HepG2 (cell line): ENCODE measurements at regions not wholly inside any gene's neighbourhood (a gene's known extent, or its start where the extent isn't known, plus 50 kb on each side); places are given as distances from the start of the nearest gene placed in this dataset.

Source experiments
- ATAC-seq: fragments of 200-7000 bp; cut with Tn5 transposase; 3 replicates; pipeline ENCODE4 v1.9.1; 2020; ENCODE audit warnings: mild to moderate bottlenecking, moderate library complexity
- BruUV-seq: library from RNA; stranded (reverse); fragments of 400-500 nt; replicated peaks from 2 replicates; lab custom pipeline; 2021; lab: Mats Ljungman, UMichigan
- CTCF ChIA-PET: fragments of 300-600 bp; formaldehyde crosslinking; extraction: SDS; loops from one replicate; lab custom pipeline; 2021; ENCODE audit warnings: low total read pairs, inconsistent platforms, low intra/inter-chr PET ratio; lab: Yijun Ruan, JAX
- POLR2A ChIA-PET: fragments of 350-600 bp; sonication (Branson Sonifier 250); formaldehyde crosslinking; loops from one replicate; lab custom pipeline; 2020; ENCODE audit warnings: antibody characterized with exemption, inconsistent platforms; lab: Yijun Ruan, JAX
- DNase-seq: peaks from one replicate; pipeline ENCODE4 v3.0.0-alpha.2; 2015; ENCODE audit warnings: low spot score
- FAIRE-seq: peaks from 3 replicates; lab custom pipeline; 2011; peaks lifted over from hg19 to GRCh38; lab: Jason Lieb, UNC
- H2AFZ ChIP-seq: one replicate; pipeline ENCODE4 v1.6.1; 2011; ENCODE audit warnings: low read length, inconsistent platforms
- H3K27ac ChIP-seq: fragments of 300-600 bp; 3 replicates; pipeline ENCODE4 v1.8.0; 2011; ENCODE audit warnings: mixed run types, mild to moderate bottlenecking, mixed read lengths, low read length, inconsistent platforms; ENCODE audit not compliant: insufficient read depth; ENCODE audit errors: extremely low read length
- H3K27me3 ChIP-seq, 2 experiments: fragments of 200-600 bp in 1 of 2; 2 replicates in 1 of 2; 3 replicates in 1 of 2; pipeline versions ENCODE4 v1.6.0 to v1.8.0; 2011; ENCODE audit warnings: low read length in 2 of 2, mild to moderate bottlenecking in 2 of 2, moderate library complexity in 2 of 2, inconsistent platforms in 1 of 2; ENCODE audit not compliant: insufficient read depth in 2 of 2, control insufficient read depth in 1 of 2
- H3K36me3 ChIP-seq, 2 experiments: fragments of 200-600 bp in 1 of 2; replicated peaks in 1 of 2; 2 replicates in 1 of 2; 3 replicates in 1 of 2; pipeline versions ENCODE4 v1.5.1 to v1.8.0; 2011; ENCODE audit warnings: low read length in 2 of 2, inconsistent platforms in 1 of 2; ENCODE audit not compliant: insufficient read depth in 2 of 2, control insufficient read depth in 1 of 2
- H3K4me1 ChIP-seq: 2 replicates; pipeline ENCODE4 v1.5.1; 2012; ENCODE audit warnings: low read length, inconsistent platforms; ENCODE audit not compliant: insufficient read depth
- H3K4me2 ChIP-seq: 2 replicates; pipeline ENCODE4 v1.6.0; 2011; ENCODE audit warnings: low read depth, low read length, inconsistent platforms
- H3K4me3 ChIP-seq, 3 experiments: fragments of 200-600 bp in 1 of 3; sonication (generic), shearing (Covaris generic) in 1 of 3; replicated peaks in 1 of 3; 2 replicates each; pipeline ENCODE4 v1.5.1; 2011 to 2016; ENCODE audit warnings: low read length in 3 of 3, inconsistent platforms in 2 of 3, low read depth in 2 of 3, mild to moderate bottlenecking in 2 of 3, control low read depth in 1 of 3, mixed read lengths in 1 of 3; ENCODE audit not compliant: insufficient read depth in 1 of 3
- H3K79me2 ChIP-seq: one replicate; pipeline ENCODE4 v1.6.1; 2011; ENCODE audit warnings: low read length, inconsistent platforms; ENCODE audit not compliant: insufficient read depth
- H3K9ac ChIP-seq: 2 replicates; pipeline ENCODE4 v1.6.0; 2011; ENCODE audit warnings: mild to moderate bottlenecking, low read depth, low read length, inconsistent platforms; ENCODE audit not compliant: insufficient read depth
- H3K9me3 ChIP-seq: 2 replicates; pipeline ENCODE4 v1.5.1; 2012; ENCODE audit warnings: mild to moderate bottlenecking, low read length
- H4K20me1 ChIP-seq: 2 replicates; pipeline ENCODE4 v1.6.0; 2011; ENCODE audit warnings: inconsistent platforms, mild to moderate bottlenecking, low read length, moderate library complexity; ENCODE audit not compliant: insufficient read depth
- HMG20B ChIP-seq: conservative IDR thresholded peaks from 2 replicates; pipeline ENCODE4 v1.6.1; 2016; ENCODE audit warnings: missing genetic modification reagents, missing compliant biosample characterization
- HNRNPLL ChIP-seq: fragments of 200-400 bp; formaldehyde crosslinking; IDR thresholded peaks from 2 replicates; pipeline ENCODE4 v1.6.1; 2017; ENCODE audit warnings: mild to moderate bottlenecking, low read depth, low read length; ENCODE audit not compliant: poor library complexity, severe bottlenecking
- MYNN ChIP-seq: sonication (generic); formaldehyde crosslinking; IDR thresholded peaks from 2 replicates; pipeline ENCODE4 v1.4.0; 2020; ENCODE audit warnings: mild to moderate bottlenecking, low read depth, missing genetic modification reagents
- ZNF510 ChIP-seq: sonication (generic); formaldehyde crosslinking; IDR thresholded peaks from 2 replicates; pipeline ENCODE4 v1.4.0; 2020; ENCODE audit warnings: low read depth, mild to moderate bottlenecking, missing genetic modification reagents
- ZNF841 ChIP-seq: sonication (generic); formaldehyde crosslinking; IDR thresholded peaks from 2 replicates; pipeline ENCODE4 v1.8.1; 2023; ENCODE audit warnings: missing genetic modification reagents, borderline replicate concordance
- WGBS: methylation state at CpG from one replicate; pipeline ENCODE4 v1.1.6; 2017; ENCODE audit warnings: low lambda C conversion rate; 5-methylcytosine and 5-hydroxymethylcytosine counted together
- in situ Hi-C: cut with HindIII; loops from 2 replicates; pipeline ENCODE4 v1.10.0; 2017; ENCODE audit warnings: low pct_unique_long_range_greater_than_20kb; ENCODE audit not compliant: extremely low pct_ligation_motif_present
- intact Hi-C: fragments of 100-400 bp; cut with micrococcal nuclease; formaldehyde crosslinking; loops from one replicate; pipeline ENCODE4 v1.10.0; 2022; ENCODE audit not compliant: unreplicated experiment
- TF ChIP-seq, protein P1 (sequence below): sonication (generic); formaldehyde crosslinking; IDR thresholded peaks from 2 replicates; pipeline ENCODE4 v1.8.1; 2023; ENCODE audit warnings: mild to moderate bottlenecking, missing genetic modification reagents
- TF ChIP-seq, protein P2 (sequence below): sonication (generic); formaldehyde crosslinking; IDR thresholded peaks from 2 replicates; pipeline ENCODE4 v1.4.0; 2020; ENCODE audit warnings: missing genetic modification reagents, mild to moderate bottlenecking, borderline replicate concordance

DNA sequence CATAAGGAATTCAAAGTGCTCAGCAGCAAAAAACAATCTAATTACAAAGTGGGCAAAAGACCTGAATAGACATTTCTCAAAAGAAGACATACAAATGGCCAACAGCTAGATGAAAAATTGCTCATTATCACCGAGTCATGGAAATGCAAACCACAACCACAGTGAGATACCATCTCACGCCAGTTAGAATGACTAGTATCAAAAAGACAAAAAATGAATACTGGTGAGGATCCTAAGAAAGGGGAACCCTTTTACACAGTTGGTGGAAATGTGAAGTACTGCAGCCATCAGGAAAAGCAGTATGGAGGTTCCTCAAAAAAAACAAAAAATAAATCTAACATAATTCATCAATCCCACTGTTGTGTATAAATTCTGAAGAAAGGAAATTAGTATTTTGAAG, 1206.1 kb downstream of the EFNB2 start:
- CTCF ChIA-PET, result no interaction called here
- TF ChIP-seq ZNF510 (CRISPR knock-in tag) (no peak), MYNN (no peak), HNRNPLL (no peak), ZNF841 (no peak), HMG20B (CRISPR knock-in tag) (no peak)
- TF ChIP-seq, protein P1, sequence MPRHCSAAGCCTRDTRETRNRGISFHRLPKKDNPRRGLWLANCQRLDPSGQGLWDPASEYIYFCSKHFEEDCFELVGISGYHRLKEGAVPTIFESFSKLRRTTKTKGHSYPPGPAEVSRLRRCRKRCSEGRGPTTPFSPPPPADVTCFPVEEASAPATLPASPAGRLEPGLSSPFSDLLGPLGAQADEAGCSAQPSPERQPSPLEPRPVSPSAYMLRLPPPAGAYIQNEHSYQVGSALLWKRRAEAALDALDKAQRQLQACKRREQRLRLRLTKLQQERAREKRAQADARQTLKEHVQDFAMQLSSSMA (CRISPR knock-in tag), result no peak
- TF ChIP-seq, protein P2, sequence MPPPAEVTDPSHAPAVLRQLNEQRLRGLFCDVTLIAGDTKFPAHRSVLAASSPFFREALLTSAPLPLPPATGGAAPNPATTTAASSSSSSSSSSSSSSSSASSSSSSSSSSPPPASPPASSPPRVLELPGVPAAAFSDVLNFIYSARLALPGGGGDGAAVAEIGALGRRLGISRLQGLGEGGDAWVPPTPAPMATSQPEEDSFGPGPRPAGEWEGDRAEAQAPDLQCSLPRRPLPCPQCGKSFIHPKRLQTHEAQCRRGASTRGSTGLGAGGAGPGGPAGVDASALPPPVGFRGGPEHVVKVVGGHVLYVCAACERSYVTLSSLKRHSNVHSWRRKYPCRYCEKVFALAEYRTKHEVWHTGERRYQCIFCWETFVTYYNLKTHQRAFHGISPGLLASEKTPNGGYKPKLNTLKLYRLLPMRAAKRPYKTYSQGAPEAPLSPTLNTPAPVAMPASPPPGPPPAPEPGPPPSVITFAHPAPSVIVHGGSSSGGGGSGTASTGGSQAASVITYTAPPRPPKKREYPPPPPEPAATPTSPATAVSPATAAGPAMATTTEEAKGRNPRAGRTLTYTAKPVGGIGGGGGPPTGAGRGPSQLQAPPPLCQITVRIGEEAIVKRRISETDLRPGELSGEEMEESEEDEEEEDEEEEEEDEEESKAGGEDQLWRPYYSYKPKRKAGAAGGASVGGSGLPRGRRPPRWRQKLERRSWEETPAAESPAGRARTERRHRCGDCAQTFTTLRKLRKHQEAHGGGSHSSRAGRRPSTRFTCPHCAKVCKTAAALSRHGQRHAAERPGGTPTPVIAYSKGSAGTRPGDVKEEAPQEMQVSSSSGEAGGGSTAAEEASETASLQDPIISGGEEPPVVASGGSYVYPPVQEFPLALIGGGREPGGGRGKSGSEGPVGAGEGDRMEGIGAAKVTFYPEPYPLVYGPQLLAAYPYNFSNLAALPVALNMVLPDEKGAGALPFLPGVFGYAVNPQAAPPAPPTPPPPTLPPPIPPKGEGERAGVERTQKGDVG, result no peak
- H3K4me1 ChIP-seq, result no peaks in the 10 kb centered on the region
- no peaks in the 10 kb centered on the region for H3K79me2 ChIP-seq
- in situ Hi-C loops, result no loop called here
- no peak for DNase-seq
- no peak overlapping the region for H3K4me3 ChIP-seq
- WGBS, result 0% methylated on average over 2 of the region's 2 CpGs
- no TSS peak for BruUV-seq
- no peak overlapping the region for H3K9ac ChIP-seq
- H3K4me2 ChIP-seq, result no peak overlapping the region
- intact Hi-C loops, result no loop called here
- H2AFZ ChIP-seq, result no peak overlapping the region
- no peaks in the 10 kb centered on the region for H3K36me3 ChIP-seq
- no peak overlapping the region for H3K27ac ChIP-seq
- H3K9me3 ChIP-seq, result peaks cover 53% of the 10 kb centered on the region
- POLR2A ChIA-PET, result no interaction called here
- no peak for FAIRE-seq
- H4K20me1 ChIP-seq, result no peaks in the 10 kb centered on the region
- no peak for ATAC-seq
- no peaks in the 10 kb centered on the region; a peak in 1 of 5 replicates for H3K27me3 ChIP-seq
